PFSK-1 (cell line): ENCODE measurements at regions not wholly inside any gene's neighbourhood (a gene's known extent, or its start where the extent isn't known, plus 50 kb on each side); places are given as distances from the start of the nearest gene placed in this dataset.

Experiments
- FOXP2 ChIP-seq: optimal IDR thresholded peaks from 2 replicates; pipeline ENCODE3; 2011; ENCODE audit warnings: borderline replicate concordance, control low read depth, inconsistent platforms; ENCODE audit not compliant: insufficient read depth; ENCODE audit errors: extremely low read length, extremely low read depth
- POLR2AphosphoS5 ChIP-seq: IDR thresholded peaks from 2 replicates; pipeline ENCODE4 v1.6.1; 2012; ENCODE audit warnings: low read depth, mild to moderate bottlenecking, control low read depth, low read length, moderate library complexity
- SIN3A ChIP-seq: IDR thresholded peaks from 2 replicates; pipeline ENCODE4 v1.6.1; 2012; ENCODE audit warnings: mild to moderate bottlenecking, low read length, moderate library complexity, borderline replicate concordance; ENCODE audit not compliant: insufficient read depth
- TAF1 ChIP-seq: IDR thresholded peaks from 2 replicates; pipeline ENCODE4 v1.6.1; 2012; ENCODE audit warnings: low read length, control low read depth, borderline replicate concordance; ENCODE audit not compliant: insufficient read depth
- TF ChIP-seq, protein P1 (sequence below), 2 experiments: IDR thresholded peaks; 2 replicates each; pipeline versions ENCODE4 v1.6.1 to v1.8.0; 2011 to 2012; ENCODE audit warnings: low read depth in 2 of 2, low read length in 2 of 2, control low read depth in 1 of 2, inconsistent platforms in 1 of 2, mild to moderate bottlenecking in 1 of 2, moderate library complexity in 1 of 2; ENCODE audit not compliant: insufficient read depth in 1 of 2

GRCh38 chr9:23979491-23979890, 153.5 kb upstream of the ELAVL2 start:
- TF ChIP-seq SIN3A (no peak), POLR2AphosphoS5 (no peak), TAF1 (no peak), FOXP2 (no peak)
- TF ChIP-seq, protein P1, sequence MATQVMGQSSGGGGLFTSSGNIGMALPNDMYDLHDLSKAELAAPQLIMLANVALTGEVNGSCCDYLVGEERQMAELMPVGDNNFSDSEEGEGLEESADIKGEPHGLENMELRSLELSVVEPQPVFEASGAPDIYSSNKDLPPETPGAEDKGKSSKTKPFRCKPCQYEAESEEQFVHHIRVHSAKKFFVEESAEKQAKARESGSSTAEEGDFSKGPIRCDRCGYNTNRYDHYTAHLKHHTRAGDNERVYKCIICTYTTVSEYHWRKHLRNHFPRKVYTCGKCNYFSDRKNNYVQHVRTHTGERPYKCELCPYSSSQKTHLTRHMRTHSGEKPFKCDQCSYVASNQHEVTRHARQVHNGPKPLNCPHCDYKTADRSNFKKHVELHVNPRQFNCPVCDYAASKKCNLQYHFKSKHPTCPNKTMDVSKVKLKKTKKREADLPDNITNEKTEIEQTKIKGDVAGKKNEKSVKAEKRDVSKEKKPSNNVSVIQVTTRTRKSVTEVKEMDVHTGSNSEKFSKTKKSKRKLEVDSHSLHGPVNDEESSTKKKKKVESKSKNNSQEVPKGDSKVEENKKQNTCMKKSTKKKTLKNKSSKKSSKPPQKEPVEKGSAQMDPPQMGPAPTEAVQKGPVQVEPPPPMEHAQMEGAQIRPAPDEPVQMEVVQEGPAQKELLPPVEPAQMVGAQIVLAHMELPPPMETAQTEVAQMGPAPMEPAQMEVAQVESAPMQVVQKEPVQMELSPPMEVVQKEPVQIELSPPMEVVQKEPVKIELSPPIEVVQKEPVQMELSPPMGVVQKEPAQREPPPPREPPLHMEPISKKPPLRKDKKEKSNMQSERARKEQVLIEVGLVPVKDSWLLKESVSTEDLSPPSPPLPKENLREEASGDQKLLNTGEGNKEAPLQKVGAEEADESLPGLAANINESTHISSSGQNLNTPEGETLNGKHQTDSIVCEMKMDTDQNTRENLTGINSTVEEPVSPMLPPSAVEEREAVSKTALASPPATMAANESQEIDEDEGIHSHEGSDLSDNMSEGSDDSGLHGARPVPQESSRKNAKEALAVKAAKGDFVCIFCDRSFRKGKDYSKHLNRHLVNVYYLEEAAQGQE (IDR thresholded peaks at IDR 0.05; ENCODE audit: insufficient read depth in 1 of 2, low read depth in 2 of 2, low read length in 2 of 2): no peak
